WI38 (cell line): ENCODE measurements at regions not wholly inside any gene's neighbourhood (a gene's known extent, or its start where the extent isn't known, plus 50 kb on each side); places are given as distances from the start of the nearest gene placed in this dataset.

ENCODE experiments used
- H3K4me3 ChIP-seq: 2 replicates; pipeline ENCODE4 v1.5.1; 2011; ENCODE audit warnings: low read depth, mild to moderate bottlenecking, control low read depth, low read length
- TF ChIP-seq, protein P1 (sequence below): IDR thresholded peaks from 2 replicates; pipeline ENCODE4 v1.5.1; 2012; ENCODE audit warnings: low read depth, mild to moderate bottlenecking, control low read depth, low read length

DNA sequence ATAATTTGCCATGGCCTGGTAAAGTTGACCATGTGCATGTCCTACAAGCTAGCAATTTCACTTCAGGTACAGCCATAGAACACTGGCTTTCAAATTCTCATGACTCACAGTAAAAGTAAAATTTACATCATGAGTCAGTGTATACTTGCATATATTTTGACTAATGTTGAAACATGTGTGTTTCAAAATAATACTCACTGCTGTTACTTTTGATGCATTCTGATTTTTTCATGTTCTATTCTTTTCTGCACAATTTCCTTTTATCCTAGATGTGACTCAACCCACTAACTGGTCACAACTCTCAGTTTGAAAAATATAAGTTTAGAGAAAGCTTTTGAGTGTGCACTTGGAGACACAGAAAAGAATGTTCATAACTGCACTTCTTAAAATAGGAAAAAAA, 365.7 kb downstream of the FGF13 start:
- H3K4me3 ChIP-seq: no peak overlapping the region
- TF ChIP-seq, protein P1, sequence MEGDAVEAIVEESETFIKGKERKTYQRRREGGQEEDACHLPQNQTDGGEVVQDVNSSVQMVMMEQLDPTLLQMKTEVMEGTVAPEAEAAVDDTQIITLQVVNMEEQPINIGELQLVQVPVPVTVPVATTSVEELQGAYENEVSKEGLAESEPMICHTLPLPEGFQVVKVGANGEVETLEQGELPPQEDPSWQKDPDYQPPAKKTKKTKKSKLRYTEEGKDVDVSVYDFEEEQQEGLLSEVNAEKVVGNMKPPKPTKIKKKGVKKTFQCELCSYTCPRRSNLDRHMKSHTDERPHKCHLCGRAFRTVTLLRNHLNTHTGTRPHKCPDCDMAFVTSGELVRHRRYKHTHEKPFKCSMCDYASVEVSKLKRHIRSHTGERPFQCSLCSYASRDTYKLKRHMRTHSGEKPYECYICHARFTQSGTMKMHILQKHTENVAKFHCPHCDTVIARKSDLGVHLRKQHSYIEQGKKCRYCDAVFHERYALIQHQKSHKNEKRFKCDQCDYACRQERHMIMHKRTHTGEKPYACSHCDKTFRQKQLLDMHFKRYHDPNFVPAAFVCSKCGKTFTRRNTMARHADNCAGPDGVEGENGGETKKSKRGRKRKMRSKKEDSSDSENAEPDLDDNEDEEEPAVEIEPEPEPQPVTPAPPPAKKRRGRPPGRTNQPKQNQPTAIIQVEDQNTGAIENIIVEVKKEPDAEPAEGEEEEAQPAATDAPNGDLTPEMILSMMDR: no peak

DNA sequence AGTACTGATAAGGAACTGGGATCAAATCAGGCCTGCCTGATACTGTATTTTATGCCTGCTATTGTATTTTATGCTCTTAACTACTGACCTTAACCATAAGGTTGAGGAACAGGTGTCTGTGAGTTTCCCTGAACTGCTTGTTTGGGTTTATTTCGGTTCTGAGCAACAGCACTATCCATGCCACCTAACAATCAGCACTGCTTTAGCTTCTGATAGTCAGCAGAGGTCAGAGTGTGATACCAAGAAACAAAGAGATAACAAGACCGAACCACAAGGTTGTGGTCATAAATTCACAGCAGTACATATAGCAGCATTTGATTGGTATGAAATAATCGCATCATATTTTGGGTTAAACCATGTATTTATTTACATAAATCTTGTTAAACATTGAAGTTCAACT, 362.2 kb downstream of the FGF13 start:
- TF ChIP-seq, protein P1: no peak
- H3K4me3 ChIP-seq: no peak overlapping the region

DNA sequence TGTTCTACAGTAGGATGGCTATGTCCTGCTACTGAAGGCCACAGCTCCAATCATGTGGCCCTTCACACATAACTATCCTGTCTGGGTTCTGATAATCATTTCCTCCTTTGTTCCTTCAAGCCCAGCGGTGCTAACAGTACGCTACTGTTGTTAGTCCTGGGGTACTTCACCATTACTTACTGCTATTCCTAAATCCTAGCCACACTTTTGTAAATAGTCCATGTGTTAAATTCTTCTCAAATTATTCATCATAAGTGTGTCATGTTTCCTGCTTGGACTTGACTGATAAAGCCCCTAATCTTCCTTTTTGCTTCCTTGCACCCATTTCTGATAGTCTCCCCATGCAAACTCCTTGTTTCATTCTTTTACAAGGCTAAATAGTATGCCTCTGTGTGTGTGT, 332.6 kb downstream of the FGF13 start:
- no peak overlapping the region for H3K4me3 ChIP-seq
- TF ChIP-seq, protein P1: no peak

DNA sequence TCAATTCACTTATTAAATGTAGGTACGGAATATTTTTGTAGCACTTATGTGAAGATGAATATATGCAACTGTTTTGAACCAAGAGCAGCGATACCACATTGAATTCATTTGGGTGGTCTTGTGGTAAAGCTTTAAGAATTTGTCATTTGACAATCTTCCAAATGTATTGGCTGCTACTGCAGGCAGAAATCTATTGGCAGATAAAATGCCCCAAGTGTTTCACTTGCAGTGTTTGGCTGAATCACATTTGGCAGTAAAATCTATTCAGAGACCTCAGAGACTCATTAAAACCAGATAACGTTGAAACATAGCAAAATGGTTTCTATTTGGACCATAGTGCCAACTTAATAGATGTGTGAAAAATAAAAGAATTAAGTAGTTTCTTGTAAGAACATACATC, 303.4 kb downstream of the FGF13 start:
- TF ChIP-seq, protein P1: no peak
- no peak overlapping the region for H3K4me3 ChIP-seq

DNA sequence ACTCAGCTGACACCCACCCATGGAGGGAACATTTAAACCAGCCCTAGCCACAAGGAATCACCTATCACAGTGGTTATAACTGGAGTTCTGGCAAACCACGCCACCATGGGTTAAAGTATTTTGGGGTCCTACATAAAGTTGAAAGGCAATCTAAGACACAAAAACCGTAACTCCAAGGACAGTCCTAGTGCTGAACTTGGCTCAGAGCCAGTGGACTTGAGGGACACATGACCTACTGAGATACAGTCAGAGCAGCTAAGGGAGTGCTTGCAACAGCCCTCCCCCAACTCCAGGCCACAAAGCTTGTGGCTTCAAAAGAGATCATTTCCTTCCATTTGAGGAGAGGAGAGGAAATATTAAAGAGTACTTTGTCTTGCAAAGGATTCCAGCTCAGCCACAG, 300.5 kb downstream of the FGF13 start:
- TF ChIP-seq, protein P1: no peak
- H3K4me3 ChIP-seq: no peak overlapping the region
